ENCODE measurements at regions not wholly inside any gene's neighbourhood (a gene's known extent, or its start where the extent isn't known, plus 50 kb on each side); places are given as distances from the start of the nearest gene placed in this dataset.

GRCh38 chr2:139007130-139007529 lies 226.9 kb upstream of the NXPH2 start:
- no peak overlapping the region for H3K4me3 ChIP-seq (ENCODE audit: control insufficient read depth, low read depth, low read length)
- DNase-seq (ENCODE audit: low read depth), result no peak
- TF ChIP-seq CTCF (conservative IDR thresholded peaks at IDR 0.05; ENCODE audit: control insufficient read depth, insufficient read depth, low read depth, low read length), result no peak

DNA sequence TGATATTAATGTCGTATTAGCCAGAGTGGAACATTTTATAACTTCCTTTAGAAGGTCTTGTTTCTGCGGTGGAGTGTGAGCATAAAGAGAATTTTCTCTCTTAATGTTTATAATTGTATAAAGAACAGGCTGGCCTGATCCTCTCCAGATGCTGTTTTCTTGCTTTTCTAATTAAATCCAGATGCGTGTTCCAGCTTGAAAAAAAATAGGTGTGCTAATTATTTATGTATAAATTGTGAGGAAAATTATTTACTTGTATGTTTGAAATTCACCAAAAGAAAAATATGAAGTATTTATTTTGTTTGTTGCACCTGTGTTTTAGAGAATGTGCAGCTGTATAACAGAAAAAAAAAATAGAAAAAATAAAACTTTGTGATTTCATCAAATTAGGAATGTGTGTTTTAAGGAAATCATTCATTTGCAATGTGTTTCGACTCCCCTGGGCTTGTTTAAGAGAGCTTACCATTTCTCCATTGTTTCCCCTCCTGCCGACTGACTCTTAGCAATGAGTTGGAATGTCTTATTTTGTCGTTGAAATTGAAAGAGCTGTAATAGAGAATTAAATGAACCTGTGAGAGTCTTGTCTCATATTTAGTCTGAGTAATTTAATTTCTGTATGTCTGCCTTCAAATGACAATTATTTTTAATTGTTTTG lies 220.1 kb upstream of the NXPH2 start:
- H3K4me3 ChIP-seq (ENCODE audit: control insufficient read depth, low read depth, low read length), result no peak overlapping the region
- TF ChIP-seq CTCF (conservative IDR thresholded peaks at IDR 0.05; ENCODE audit: control insufficient read depth, insufficient read depth, low read depth, low read length), result no peak
- no peak for DNase-seq (ENCODE audit: low read depth)

- peak; percentile 54 for DNase-seq (ENCODE audit: low read depth)
- H3K4me3 ChIP-seq (ENCODE audit: control insufficient read depth, low read depth, low read length), result no peak overlapping the region
- TF ChIP-seq CTCF (conservative IDR thresholded peaks at IDR 0.05; ENCODE audit: control insufficient read depth, insufficient read depth, low read depth, low read length), result no peak
Observed at GRCh38 chr2:138997856-138998517, 217.8 kb upstream of the NXPH2 start.

DNA sequence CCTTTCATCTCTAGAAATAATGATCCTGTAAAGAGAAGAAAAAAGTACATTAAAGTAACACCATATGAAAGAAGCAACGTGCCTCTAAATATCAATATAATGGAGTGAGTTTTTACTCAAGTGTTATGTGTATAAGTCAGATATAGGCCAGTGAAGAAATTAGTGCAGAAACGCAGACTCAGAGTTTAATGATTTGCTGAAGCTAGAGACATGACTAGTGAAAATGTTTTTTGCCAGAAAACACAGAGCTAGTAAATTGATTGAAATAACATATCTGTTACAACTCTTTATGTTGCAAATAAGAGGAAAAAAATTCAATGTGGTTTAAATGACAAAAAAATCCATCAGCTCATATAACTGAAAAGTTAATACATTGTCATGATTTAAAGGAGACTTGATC lies 217.2 kb upstream of the NXPH2 start:
- TF ChIP-seq CTCF (conservative IDR thresholded peaks at IDR 0.05; ENCODE audit: control insufficient read depth, insufficient read depth, low read depth, low read length), result no peak
- DNase-seq (ENCODE audit: low read depth), result no peak

DNA sequence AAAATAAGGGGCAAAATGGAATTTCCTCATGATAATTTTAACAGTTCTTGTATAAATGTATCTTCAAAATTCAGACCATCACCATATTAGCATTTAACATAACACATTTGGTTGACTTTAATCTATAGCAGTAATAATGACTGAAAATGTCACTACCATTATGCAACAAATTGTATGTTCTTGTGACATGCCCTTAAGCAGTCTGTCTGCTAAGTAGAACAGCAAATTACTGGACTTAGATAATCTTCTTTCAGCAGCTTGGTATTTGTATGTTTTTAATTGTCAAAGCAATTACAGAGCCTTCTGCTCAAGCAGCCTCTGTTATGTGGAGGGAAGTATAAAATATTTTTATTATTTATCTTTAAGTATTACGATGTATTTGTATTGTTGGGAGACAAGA lies 214.3 kb upstream of the NXPH2 start:
- no peak for TF ChIP-seq CTCF (conservative IDR thresholded peaks at IDR 0.05; ENCODE audit: control insufficient read depth, insufficient read depth, low read depth, low read length)
- H3K4me3 ChIP-seq (ENCODE audit: control insufficient read depth, low read depth, low read length), result no peak overlapping the region
- no peak for DNase-seq (ENCODE audit: low read depth)

More for the DNA sequence above, 217.2 kb upstream of the NXPH2 start:
- H3K4me3 ChIP-seq (ENCODE audit: control insufficient read depth, low read depth, low read length), result no peak overlapping the region

DNA sequence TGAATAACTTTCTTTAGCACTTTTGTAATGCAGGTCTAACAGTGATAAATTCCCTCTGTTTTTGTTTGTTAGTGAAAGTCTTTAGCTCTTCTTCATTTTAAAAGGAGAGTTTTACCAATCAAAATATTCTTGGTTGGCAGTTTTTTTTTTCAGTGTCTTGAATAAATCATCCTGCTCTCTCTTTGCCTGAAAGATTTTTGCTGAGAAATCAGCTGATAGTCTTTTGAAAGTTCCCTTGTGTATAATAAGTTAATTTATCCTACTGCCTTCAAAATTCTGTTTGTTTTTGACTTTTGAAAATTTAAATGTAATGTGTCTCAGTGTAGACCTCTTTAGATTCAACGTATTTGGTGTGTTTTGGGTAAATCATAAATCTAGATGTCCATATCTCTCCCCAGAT lies 205.7 kb upstream of the NXPH2 start:
- DNase-seq (ENCODE audit: low read depth), result no peak
- no peak overlapping the region for H3K4me3 ChIP-seq (ENCODE audit: control insufficient read depth, low read depth, low read length)
- no peak for TF ChIP-seq CTCF (conservative IDR thresholded peaks at IDR 0.05; ENCODE audit: control insufficient read depth, insufficient read depth, low read depth, low read length)
